ENCODE measurements at regions not wholly inside any gene's neighbourhood (a gene's known extent, or its start where the extent isn't known, plus 50 kb on each side); places are given as distances from the start of the nearest gene placed in this dataset. TPM values are rescaled to one million over a fixed set of nuclear protein-coding genes. Genes with fewer than 3 reads are reported as not detected.

DNA sequence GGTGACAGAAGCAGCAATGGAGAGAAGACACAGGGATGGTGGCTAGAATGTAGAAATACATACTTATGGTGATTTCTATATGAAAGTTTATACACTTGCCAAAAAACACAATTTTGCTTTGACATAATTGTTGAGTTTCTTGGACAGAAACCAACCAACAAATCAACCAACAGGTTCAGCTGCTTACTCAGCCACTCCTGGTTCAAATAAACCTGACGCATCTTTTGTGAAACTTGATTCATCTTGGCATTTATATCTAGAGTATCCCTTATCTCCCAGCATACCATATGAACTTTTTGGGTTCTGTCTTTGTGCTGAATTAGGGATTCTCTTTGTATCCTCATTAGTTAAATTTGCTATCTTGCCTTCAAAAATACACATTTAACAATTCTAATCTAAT, 54.1 kb upstream of the ERBB4 start:
- Histone ChIP-seq H2BK120ac (ENCODE audit: low read depth, low read length, poor library complexity, severe bottlenecking) (no peak overlapping the region), H3K27ac (ENCODE audit: insufficient read length, low read depth, low read length) (no peak overlapping the region), H2BK15ac (ENCODE audit: low read depth, low read length) (no peak overlapping the region), H3K23me2 (ENCODE audit: insufficient read length, low read depth, low read length, poor library complexity, severe bottlenecking) (no peaks in the 10 kb centered on the region), H3K79me2 (ENCODE audit: insufficient read depth, low read length) (no peaks in the 10 kb centered on the region), H2AK5ac (ENCODE audit: insufficient read length, low read length) (no peak overlapping the region), H3K27me3 (ENCODE audit: insufficient read depth, low read length) (no peaks in the 10 kb centered on the region), H3K79me1 (ENCODE audit: insufficient read depth, low read depth, low read length, poor library complexity, severe bottlenecking) (no peaks in the 10 kb centered on the region), H3K4me1 (ENCODE audit: insufficient read depth, low read length) (no peaks in the 10 kb centered on the region), H3K23ac (ENCODE audit: insufficient read length, low read depth, low read length) (no peak overlapping the region), H3K14ac (ENCODE audit: insufficient read depth, low read length) (no peak overlapping the region), H2AFZ (ENCODE audit: low read length) (no peak overlapping the region), H3K18ac (ENCODE audit: insufficient read length, low read depth, low read length) (no peak overlapping the region), H3K56ac (ENCODE audit: insufficient read length, low read depth, low read length) (no peak overlapping the region), H2BK5ac (ENCODE audit: insufficient read length, low read length) (no peak overlapping the region), H3K4ac (ENCODE audit: low read depth, low read length) (no peak overlapping the region), H4K8ac (replicated peaks; ENCODE audit: insufficient read length, low read depth, low read length) (no peak overlapping the region), H4K20me1 (ENCODE audit: control insufficient read depth, insufficient read depth, insufficient read length) (no peaks in the 10 kb centered on the region), H4K5ac (ENCODE audit: insufficient read length, low read depth, low read length) (no peak overlapping the region), H4K91ac (ENCODE audit: insufficient read length, low read depth, low read length) (no peak overlapping the region), H2BK20ac (ENCODE audit: low read depth, low read length, poor library complexity, severe bottlenecking) (no peak overlapping the region), H3T11ph (ENCODE audit: low read length) (no peak overlapping the region), H2BK12ac (ENCODE audit: insufficient read length, low read depth, low read length) (no peak overlapping the region), H3K4me2 (ENCODE audit: insufficient read depth, insufficient read length, low read length) (no peak overlapping the region), H3K9me3 (ENCODE audit: control insufficient read depth, low read depth, low read length) (no peaks in the 10 kb centered on the region), H3K9ac (ENCODE audit: extremely low read depth, insufficient read length, low read length) (no peak overlapping the region)
- H3K4me3 Mint-ChIP-seq, result no peak overlapping the region
- H3K9me3 Mint-ChIP-seq, result no peaks in the 10 kb centered on the region
- no CpG with 5 or more reads among the region's 1 CpG for WGBS (ENCODE audit: extremely low coverage, insufficient read length, low lambda C conversion rate)
- no peaks in the 10 kb centered on the region for H3K4me1 Mint-ChIP-seq
- no peak overlapping the region for H3K27ac Mint-ChIP-seq
- TF ChIP-seq, protein P1, sequence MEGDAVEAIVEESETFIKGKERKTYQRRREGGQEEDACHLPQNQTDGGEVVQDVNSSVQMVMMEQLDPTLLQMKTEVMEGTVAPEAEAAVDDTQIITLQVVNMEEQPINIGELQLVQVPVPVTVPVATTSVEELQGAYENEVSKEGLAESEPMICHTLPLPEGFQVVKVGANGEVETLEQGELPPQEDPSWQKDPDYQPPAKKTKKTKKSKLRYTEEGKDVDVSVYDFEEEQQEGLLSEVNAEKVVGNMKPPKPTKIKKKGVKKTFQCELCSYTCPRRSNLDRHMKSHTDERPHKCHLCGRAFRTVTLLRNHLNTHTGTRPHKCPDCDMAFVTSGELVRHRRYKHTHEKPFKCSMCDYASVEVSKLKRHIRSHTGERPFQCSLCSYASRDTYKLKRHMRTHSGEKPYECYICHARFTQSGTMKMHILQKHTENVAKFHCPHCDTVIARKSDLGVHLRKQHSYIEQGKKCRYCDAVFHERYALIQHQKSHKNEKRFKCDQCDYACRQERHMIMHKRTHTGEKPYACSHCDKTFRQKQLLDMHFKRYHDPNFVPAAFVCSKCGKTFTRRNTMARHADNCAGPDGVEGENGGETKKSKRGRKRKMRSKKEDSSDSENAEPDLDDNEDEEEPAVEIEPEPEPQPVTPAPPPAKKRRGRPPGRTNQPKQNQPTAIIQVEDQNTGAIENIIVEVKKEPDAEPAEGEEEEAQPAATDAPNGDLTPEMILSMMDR (conservative IDR thresholded peaks at IDR 0.05), result no peak
- no peaks in the 10 kb centered on the region for H3K27me3 Mint-ChIP-seq (ENCODE audit: low read depth)
- DNase-seq, result no peak
- no peaks in the 10 kb centered on the region for H3K36me3 Mint-ChIP-seq (ENCODE audit: insufficient read depth in 1 of 3, low read depth in 3 of 3)

Small RNA genes in the stretch of these regions (microRNA-seq; reads per million reads assigned to microRNA genes)
- not detected for gene MIR4776-1 (ENCODE audit: borderline microRNAs expressed)
- not detected for gene MIR4776-2 (ENCODE audit: borderline microRNAs expressed)
